Prostate gland (tissue), 2 donors: ENCODE measurements at regions not wholly inside any gene's neighbourhood (a gene's known extent, or its start where the extent isn't known, plus 50 kb on each side); places are given as distances from the start of the nearest gene placed in this dataset.

ENCODE experiments used
- DNase-seq: peaks from one replicate; pipeline ENCODE4 v3.0.0-alpha.2; 2019; ENCODE audit warnings: low spot score
- H3K27ac ChIP-seq, 2 donors: fragments of 200-600 bp; sonication (generic); 2 replicates each; pipeline ENCODE4 v1.5.1; 2017 to 2019
- H3K27me3 ChIP-seq: fragments of 200-600 bp; sonication (generic); replicated peaks from 2 replicates; pipeline ENCODE4 v1.5.1; 2019; ENCODE audit not compliant: insufficient read depth
- H3K36me3 ChIP-seq, 2 donors: fragments of 200-600 bp; sonication (generic); 1 replicate in 1 of 2; 2 replicates in 1 of 2; pipeline versions ENCODE4 v1.5.1 to v1.8.1; 2017 to 2019
- H3K4me1 ChIP-seq: fragments of 200-600 bp; sonication (generic); replicated peaks from 2 replicates; pipeline ENCODE4 v1.5.1; 2019
- H3K4me3 ChIP-seq, 2 donors: fragments of 200-600 bp; sonication (generic); 2 replicates each; pipeline ENCODE4 v1.5.1; 2017 to 2019
- H3K9me3 ChIP-seq: fragments of 200-600 bp; sonication (generic); 2 replicates; pipeline ENCODE4 v1.5.1; 2017
- POLR2A ChIP-seq: fragments of 450-650 bp; IDR thresholded peaks from one replicate; pipeline ENCODE4 v1.6.1; 2016; ENCODE audit warnings: antibody characterized with exemption, mild to moderate bottlenecking
- POLR2AphosphoS5 ChIP-seq: sonication (generic); formaldehyde crosslinking; IDR thresholded peaks from one replicate; pipeline ENCODE4 v1.6.1; 2017; ENCODE audit warnings: antibody characterized with exemption
- WGBS: methylation state at CpG from one replicate; pipeline ENCODE4 v1.1.5; 2018; 5-methylcytosine and 5-hydroxymethylcytosine counted together
- intact Hi-C: fragments of 100-400 bp; cut with DNase I; formaldehyde crosslinking; loops from one replicate; pipeline ENCODE4 v1.14.2; 2022
- TF ChIP-seq, protein P1 (sequence below), 4 experiments: fragments of 200-600 bp in 2 of 4; fragments of 450-650 bp in 2 of 4; sonication (generic) in 2 of 4; IDR thresholded peaks; 1 replicate in 3 of 4; 2 replicates in 1 of 4; pipeline ENCODE4 v1.5.1; 2016 to 2019; ENCODE audit warnings: antibody characterized with exemption in 4 of 4, mild to moderate bottlenecking in 2 of 4, moderate library complexity in 2 of 4

DNA sequence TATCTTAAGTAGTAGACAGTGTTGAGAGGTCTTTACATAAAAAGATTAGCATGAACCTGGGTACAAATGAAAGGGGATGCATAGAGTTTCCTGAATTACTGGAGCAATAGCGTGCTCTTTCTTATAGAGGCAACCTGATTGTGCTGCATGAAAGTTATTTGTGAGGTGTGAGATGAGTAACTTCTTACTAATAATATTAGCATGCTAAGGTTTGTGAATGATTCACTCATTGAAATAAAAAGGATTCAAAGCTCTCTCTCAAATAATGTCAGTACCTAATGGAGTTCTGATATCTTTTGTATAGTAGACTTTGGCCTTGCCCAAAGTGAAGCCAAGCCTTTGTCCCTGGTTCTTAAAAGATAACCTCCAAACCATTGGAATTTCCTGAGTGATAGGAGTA, 131.0 kb upstream of the CXXC4 start:
- H3K4me3 ChIP-seq, result no peak overlapping the region
- no peaks in the 10 kb centered on the region for H3K4me1 ChIP-seq
- H3K27me3 ChIP-seq, result no peaks in the 10 kb centered on the region
- intact Hi-C loops, result no loop called here
- no peak for DNase-seq
- no peaks in the 10 kb centered on the region for H3K9me3 ChIP-seq
- TF ChIP-seq POLR2A (no peak), POLR2AphosphoS5 (no peak)
- TF ChIP-seq, protein P1, sequence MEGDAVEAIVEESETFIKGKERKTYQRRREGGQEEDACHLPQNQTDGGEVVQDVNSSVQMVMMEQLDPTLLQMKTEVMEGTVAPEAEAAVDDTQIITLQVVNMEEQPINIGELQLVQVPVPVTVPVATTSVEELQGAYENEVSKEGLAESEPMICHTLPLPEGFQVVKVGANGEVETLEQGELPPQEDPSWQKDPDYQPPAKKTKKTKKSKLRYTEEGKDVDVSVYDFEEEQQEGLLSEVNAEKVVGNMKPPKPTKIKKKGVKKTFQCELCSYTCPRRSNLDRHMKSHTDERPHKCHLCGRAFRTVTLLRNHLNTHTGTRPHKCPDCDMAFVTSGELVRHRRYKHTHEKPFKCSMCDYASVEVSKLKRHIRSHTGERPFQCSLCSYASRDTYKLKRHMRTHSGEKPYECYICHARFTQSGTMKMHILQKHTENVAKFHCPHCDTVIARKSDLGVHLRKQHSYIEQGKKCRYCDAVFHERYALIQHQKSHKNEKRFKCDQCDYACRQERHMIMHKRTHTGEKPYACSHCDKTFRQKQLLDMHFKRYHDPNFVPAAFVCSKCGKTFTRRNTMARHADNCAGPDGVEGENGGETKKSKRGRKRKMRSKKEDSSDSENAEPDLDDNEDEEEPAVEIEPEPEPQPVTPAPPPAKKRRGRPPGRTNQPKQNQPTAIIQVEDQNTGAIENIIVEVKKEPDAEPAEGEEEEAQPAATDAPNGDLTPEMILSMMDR (IDR thresholded peaks at IDR 0.05), result no peak
- no peaks in the 10 kb centered on the region for H3K36me3 ChIP-seq
- H3K27ac ChIP-seq, result no peak overlapping the region
- 95% methylated on average over 1 of the region's 1 CpG for whole genome bisulfite sequencing

DNA sequence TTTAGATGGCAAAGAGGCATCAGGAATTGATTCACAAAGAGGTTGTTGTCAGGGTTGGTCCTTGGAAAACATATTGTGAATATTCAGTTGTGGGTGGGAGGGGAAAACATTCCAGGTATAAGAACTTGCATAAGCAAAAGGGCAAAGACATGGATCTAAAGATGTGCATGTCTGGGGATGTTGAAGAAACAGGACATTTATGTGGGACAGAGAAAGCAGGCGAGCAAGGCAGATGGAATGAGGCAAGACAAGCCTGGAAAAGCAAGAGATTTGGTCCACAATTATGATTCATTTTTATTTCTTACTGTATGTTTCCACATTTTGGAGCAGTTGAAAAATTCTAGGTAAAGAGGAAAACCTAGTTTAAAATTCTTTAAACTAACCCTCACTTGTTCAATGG, 134.9 kb upstream of the CXXC4 start:
- Histone ChIP-seq H3K36me3 (no peaks in the 10 kb centered on the region), H3K4me1 (no peaks in the 10 kb centered on the region), H3K9me3 (no peaks in the 10 kb centered on the region), H3K4me3 (no peak overlapping the region), H3K27me3 (no peaks in the 10 kb centered on the region), H3K27ac (no peak overlapping the region)
- no peak for DNase-seq
- 81% methylated on average over 1 of the region's 1 CpG for WGBS
- TF ChIP-seq, protein P1 (IDR thresholded peaks at IDR 0.05), result no peak
- TF ChIP-seq POLR2AphosphoS5 (no peak), POLR2A (no peak)
- intact Hi-C loops, result no loop called here

DNA sequence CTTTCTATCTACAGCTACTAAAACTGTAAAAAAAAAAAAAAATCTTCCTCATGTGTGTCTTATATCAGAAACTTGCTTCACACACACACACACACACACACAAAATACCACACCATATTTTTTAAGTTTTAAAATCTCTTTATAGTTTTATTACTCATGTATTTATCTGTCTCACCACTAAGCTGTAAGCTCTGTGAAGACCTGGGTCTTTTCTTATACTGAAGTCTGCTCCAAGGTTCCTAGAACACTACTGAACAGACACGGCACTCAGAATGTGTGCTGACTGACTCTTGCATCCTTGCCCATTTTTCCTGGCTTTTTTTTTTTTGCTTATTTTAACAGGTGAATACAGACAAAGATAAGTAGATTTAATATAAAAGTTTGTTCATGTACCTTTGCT, 135.6 kb upstream of the CXXC4 start:
- no peaks in the 10 kb centered on the region for H3K9me3 ChIP-seq
- TF ChIP-seq POLR2A (no peak), POLR2AphosphoS5 (no peak)
- TF ChIP-seq, protein P1 (IDR thresholded peaks at IDR 0.05), result no peak
- intact Hi-C loops, result no loop called here
- no peaks in the 10 kb centered on the region for H3K4me1 ChIP-seq
- H3K27me3 ChIP-seq, result no peaks in the 10 kb centered on the region
- 55% methylated on average over 1 of the region's 1 CpG for WGBS
- H3K27ac ChIP-seq, result no peak overlapping the region
- H3K36me3 ChIP-seq, result no peaks in the 10 kb centered on the region
- H3K4me3 ChIP-seq, result no peak overlapping the region
- DNase-seq, result no peak

DNA sequence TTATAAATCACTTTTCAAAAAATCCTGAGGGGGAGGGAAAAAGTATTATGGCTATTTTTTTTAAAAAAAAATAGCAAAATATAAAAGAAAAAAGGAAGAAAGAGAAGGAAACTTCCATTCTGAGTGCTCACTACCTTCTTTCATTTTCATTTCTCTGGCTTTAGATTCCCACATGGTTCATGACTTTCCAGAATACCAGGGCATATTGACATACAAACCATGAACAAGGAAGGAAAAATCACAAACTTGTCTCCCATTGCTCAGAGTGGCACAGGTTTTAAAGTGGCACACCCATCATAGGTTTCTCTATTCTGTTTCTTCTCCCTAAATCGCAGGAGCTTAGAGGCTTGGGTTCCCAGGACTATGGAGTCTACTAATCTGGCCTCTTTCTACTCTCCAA, 136.3 kb upstream of the CXXC4 start:
- DNase-seq, result no peak
- 97% methylated on average over 1 of the region's 1 CpG for WGBS
- no peaks in the 10 kb centered on the region for H3K9me3 ChIP-seq
- no peaks in the 10 kb centered on the region for H3K4me1 ChIP-seq
- H3K36me3 ChIP-seq, result no peaks in the 10 kb centered on the region
- TF ChIP-seq, protein P1 (IDR thresholded peaks at IDR 0.05), result no peak
- no peak for TF ChIP-seq POLR2A
- no peak for TF ChIP-seq POLR2AphosphoS5
- intact Hi-C loops, result no loop called here
- no peak overlapping the region for H3K27ac ChIP-seq
- no peak overlapping the region for H3K4me3 ChIP-seq
- no peaks in the 10 kb centered on the region for H3K27me3 ChIP-seq

DNA sequence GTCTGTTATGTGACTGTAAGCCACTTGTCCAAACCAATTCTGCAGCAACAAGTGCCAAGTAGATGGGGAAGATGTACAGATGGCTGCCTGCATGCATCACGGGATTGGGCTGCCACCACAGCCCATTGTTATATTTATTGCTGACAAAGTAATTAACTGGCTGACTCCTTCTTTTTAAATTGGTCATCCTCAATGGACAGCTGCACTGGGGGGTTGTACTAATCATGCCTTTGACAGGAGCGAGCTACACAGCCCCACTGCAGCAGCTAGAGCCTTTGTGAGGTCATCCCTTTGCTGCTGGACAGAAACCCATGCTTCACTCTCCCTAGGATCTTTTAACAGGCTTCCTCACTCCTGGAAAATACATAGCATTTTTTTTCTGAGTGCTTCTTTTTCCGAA, 146.7 kb upstream of the CXXC4 start:
- Histone ChIP-seq H3K27ac (no peak overlapping the region), H3K4me1 (no peaks in the 10 kb centered on the region), H3K4me3 (no peak overlapping the region), H3K9me3 (no peaks in the 10 kb centered on the region), H3K36me3 (no peaks in the 10 kb centered on the region), H3K27me3 (no peaks in the 10 kb centered on the region)
- intact Hi-C loops, result no loop called here
- no peak for DNase-seq
- TF ChIP-seq POLR2AphosphoS5 (no peak), POLR2A (no peak)
- TF ChIP-seq, protein P1 (IDR thresholded peaks at IDR 0.05), result no peak
- WGBS, result 49% methylated on average over 3 of the region's 3 CpGs
